Mesendoderm (in vitro differentiated cells): ENCODE measurements at regions not wholly inside any gene's neighbourhood (a gene's known extent, or its start where the extent isn't known, plus 50 kb on each side); places are given as distances from the start of the nearest gene placed in this dataset.

Experiments used
- DNase-seq: peaks from one replicate; pipeline ENCODE4 v3.0.0; 2013
- H2AK5ac ChIP-seq: 2 replicates; pipeline ENCODE4 v1.6.1; 2013; ENCODE audit warnings: low read length, inconsistent platforms
- H2BK120ac ChIP-seq: 2 replicates; pipeline ENCODE4 v1.6.1; 2013; ENCODE audit warnings: low read depth, mild to moderate bottlenecking, low read length, moderate library complexity, mixed read lengths
- H2BK15ac ChIP-seq: replicated peaks from 2 replicates; pipeline ENCODE4 v1.6.1; 2013; ENCODE audit warnings: low read depth, mild to moderate bottlenecking, moderate library complexity
- H2BK5ac ChIP-seq: 2 replicates; pipeline ENCODE4 v1.6.1; 2013; ENCODE audit warnings: low read length, inconsistent platforms
- H3K18ac ChIP-seq: 2 replicates; pipeline ENCODE4 v1.6.1; 2013; ENCODE audit warnings: mild to moderate bottlenecking, low read length, mixed read lengths
- H3K23ac ChIP-seq: one replicate; pipeline ENCODE4 v1.6.1; 2013; ENCODE audit warnings: low read length
- H3K27ac ChIP-seq: 2 replicates; pipeline ENCODE4 v1.5.1; 2013; ENCODE audit warnings: low read depth, mild to moderate bottlenecking, inconsistent platforms, low read length, moderate library complexity
- H3K27me3 ChIP-seq: 2 replicates; pipeline ENCODE4 v1.6.1; 2013; ENCODE audit warnings: low read length, control low read depth, mild to moderate bottlenecking, inconsistent platforms; ENCODE audit not compliant: insufficient read depth, poor library complexity
- H3K36me3 ChIP-seq: 2 replicates; pipeline ENCODE4 v1.6.1; 2013; ENCODE audit warnings: low read length, inconsistent platforms; ENCODE audit not compliant: control insufficient read depth, insufficient read depth
- H3K4ac ChIP-seq: one replicate; pipeline ENCODE4 v1.6.1; 2013; ENCODE audit warnings: low read depth, mild to moderate bottlenecking, low read length, moderate library complexity
- H3K4me1 ChIP-seq: 2 replicates; pipeline ENCODE4 v1.6.1; 2013; ENCODE audit warnings: low read depth, low read length, inconsistent platforms; ENCODE audit not compliant: control insufficient read depth
- H3K4me2 ChIP-seq: 2 replicates; pipeline ENCODE4 v1.6.1; 2013; ENCODE audit warnings: low read length
- H3K4me3 ChIP-seq: 2 replicates; pipeline ENCODE4 v1.5.1; 2013; ENCODE audit warnings: mild to moderate bottlenecking, low read length
- H3K56ac ChIP-seq: one replicate; pipeline ENCODE4 v1.6.1; 2013; ENCODE audit warnings: low read length
- H3K79me1 ChIP-seq: 2 replicates; pipeline ENCODE4 v1.6.1; 2013; ENCODE audit warnings: low read length, inconsistent platforms
- H3K79me2 ChIP-seq: 2 replicates; pipeline ENCODE4 v1.6.1; 2013; ENCODE audit warnings: mild to moderate bottlenecking, low read length; ENCODE audit not compliant: control insufficient read depth, insufficient read depth
- H3K9ac ChIP-seq: 2 replicates; pipeline ENCODE4 v1.6.1; 2013; ENCODE audit warnings: low read length, inconsistent platforms
- H4K5ac ChIP-seq: one replicate; pipeline ENCODE4 v1.6.1; 2013; ENCODE audit warnings: low read length
- H4K8ac ChIP-seq: one replicate; pipeline ENCODE4 v1.6.1; 2013; ENCODE audit warnings: low read depth, mild to moderate bottlenecking, control low read depth, low read length, moderate library complexity
- WGBS: extraction: QIAGEN DNeasy Blood & Tissue Kit; methylation state at CpG from one replicate; pipeline ENCODE4 v1.1.7; 2013; ENCODE audit warnings: low lambda C conversion rate, missing lambda C conversion rate; ENCODE audit not compliant: insufficient coverage; ENCODE audit errors: extremely low coverage; 5-methylcytosine and 5-hydroxymethylcytosine counted together

- H3K4me3 ChIP-seq: no peak overlapping the region
- WGBS: no CpG with 5 or more reads among the region's 2 CpGs
- no peak for DNase-seq
- H3K79me1 ChIP-seq: no peaks in the 10 kb centered on the region
- H3K36me3 ChIP-seq: no peaks in the 10 kb centered on the region
- no peak overlapping the region for H3K4ac ChIP-seq
- no peaks in the 10 kb centered on the region for H3K79me2 ChIP-seq
- H3K27me3 ChIP-seq: no peaks in the 10 kb centered on the region
- no peak overlapping the region for H3K27ac ChIP-seq
- H3K4me2 ChIP-seq: no peak overlapping the region
- no peak overlapping the region for H2BK15ac ChIP-seq
- H3K4me1 ChIP-seq: no peaks in the 10 kb centered on the region
- H2BK120ac ChIP-seq: no peak overlapping the region
- no peak overlapping the region for H4K5ac ChIP-seq
- H3K56ac ChIP-seq: no peak overlapping the region
- no peak overlapping the region for H2AK5ac ChIP-seq
- H3K23ac ChIP-seq: no peak overlapping the region
- H3K9ac ChIP-seq: no peak overlapping the region
- no peak overlapping the region for H4K8ac ChIP-seq
- H3K18ac ChIP-seq: no peak overlapping the region
- H2BK5ac ChIP-seq: no peak overlapping the region
These were observed 1196.3 kb upstream of the TMEM132C start for GRCh38 chr12:127070515-127071157.

- Histone ChIP-seq H4K5ac (no peak overlapping the region), H3K27me3 (no peaks in the 10 kb centered on the region), H2BK120ac (no peak overlapping the region), H4K8ac (no peak overlapping the region), H3K27ac (no peak overlapping the region), H2BK5ac (no peak overlapping the region), H2AK5ac (no peak overlapping the region), H3K4me2 (no peak overlapping the region), H3K79me2 (no peaks in the 10 kb centered on the region), H3K79me1 (no peaks in the 10 kb centered on the region), H3K23ac (no peak overlapping the region), H3K4me3 (no peak overlapping the region), H2BK15ac (no peak overlapping the region), H3K36me3 (no peaks in the 10 kb centered on the region), H3K4me1 (no peaks in the 10 kb centered on the region), H3K4ac (no peak overlapping the region), H3K56ac (no peak overlapping the region), H3K9ac (no peak overlapping the region), H3K18ac (no peak overlapping the region)
- no CpG with 5 or more reads among the region's 2 CpGs for WGBS
- DNase-seq: no peak
These were observed 1192.8 kb upstream of the TMEM132C start for GRCh38 chr12:127074161-127074560.

- H3K27me3 ChIP-seq: no peaks in the 10 kb centered on the region
- H3K4me1 ChIP-seq: no peaks in the 10 kb centered on the region
- H2AK5ac ChIP-seq: no peak overlapping the region
- no peak overlapping the region for H3K4ac ChIP-seq
- no peak overlapping the region for H2BK120ac ChIP-seq
- DNase-seq: no peak
- H3K4me3 ChIP-seq: no peak overlapping the region
- H3K36me3 ChIP-seq: no peaks in the 10 kb centered on the region
- no peak overlapping the region for H3K4me2 ChIP-seq
- H3K79me1 ChIP-seq: no peaks in the 10 kb centered on the region
- H2BK15ac ChIP-seq: no peak overlapping the region
- no peak overlapping the region for H2BK5ac ChIP-seq
- H3K23ac ChIP-seq: no peak overlapping the region
- H4K8ac ChIP-seq: no peak overlapping the region
- WGBS: no CpG with 5 or more reads among the region's 4 CpGs
- no peak overlapping the region for H4K5ac ChIP-seq
- H3K56ac ChIP-seq: no peak overlapping the region
- H3K18ac ChIP-seq: no peak overlapping the region
- H3K9ac ChIP-seq: no peak overlapping the region
- H3K79me2 ChIP-seq: no peaks in the 10 kb centered on the region
- H3K27ac ChIP-seq: no peak overlapping the region
These were observed 1191.0 kb upstream of the TMEM132C start for GRCh38 chr12:127075981-127076380.

GRCh38 chr12:127077262-127078045 is 1189.5 kb upstream of the TMEM132C start:
- Histone ChIP-seq H3K36me3 (no peaks in the 10 kb centered on the region), H3K4me2 (no peak overlapping the region), H4K5ac (no peak overlapping the region), H3K4ac (no peak overlapping the region), H3K4me3 (no peak overlapping the region), H3K4me1 (no peaks in the 10 kb centered on the region), H4K8ac (no peak overlapping the region), H3K18ac (no peak overlapping the region), H3K9ac (no peak overlapping the region), H3K27ac (no peak overlapping the region), H3K56ac (no peak overlapping the region), H3K27me3 (no peaks in the 10 kb centered on the region), H2AK5ac (no peak overlapping the region), H3K23ac (no peak overlapping the region), H2BK5ac (no peak overlapping the region), H2BK15ac (no peak overlapping the region), H3K79me2 (no peaks in the 10 kb centered on the region), H2BK120ac (no peak overlapping the region), H3K79me1 (no peaks in the 10 kb centered on the region)
- WGBS: no CpG with 5 or more reads among the region's 5 CpGs
- peak; percentile 40 for DNase-seq

- Histone ChIP-seq H4K8ac (no peak overlapping the region), H3K4me3 (no peak overlapping the region), H2AK5ac (no peak overlapping the region), H3K18ac (no peak overlapping the region), H3K23ac (no peak overlapping the region), H3K9ac (no peak overlapping the region), H3K4ac (no peak overlapping the region), H3K79me2 (no peaks in the 10 kb centered on the region), H3K4me2 (no peak overlapping the region), H3K27me3 (no peaks in the 10 kb centered on the region), H3K36me3 (no peaks in the 10 kb centered on the region), H3K79me1 (no peaks in the 10 kb centered on the region), H2BK15ac (no peak overlapping the region), H3K27ac (no peak overlapping the region), H4K5ac (no peak overlapping the region), H3K4me1 (no peaks in the 10 kb centered on the region), H2BK120ac (no peak overlapping the region), H2BK5ac (no peak overlapping the region), H3K56ac (no peak overlapping the region)
- DNase-seq: no peak
- WGBS: no CpG with 5 or more reads among the region's 5 CpGs
These were observed 1188.2 kb upstream of the TMEM132C start for GRCh38 chr12:127078577-127079350.
